HL-60 (cell line): ENCODE measurements at regions not wholly inside any gene's neighbourhood (a gene's known extent, or its start where the extent isn't known, plus 50 kb on each side); places are given as distances from the start of the nearest gene placed in this dataset.

Experiments used
- CTCF ChIP-seq: IDR thresholded peaks from one replicate; pipeline ENCODE4 v1.5.1; 2011; ENCODE audit warnings: low read length, control low read depth, inconsistent platforms; ENCODE audit not compliant: insufficient read depth
- POLR2AphosphoS5 ChIP-seq: IDR thresholded peaks from 2 replicates; pipeline ENCODE4 v1.6.1; 2012; ENCODE audit warnings: low read depth
- REST ChIP-seq: IDR thresholded peaks from 2 replicates; pipeline ENCODE4 v1.6.1; 2012; ENCODE audit warnings: low read depth; ENCODE audit not compliant: insufficient replicate concordance
- SPI1 ChIP-seq: IDR thresholded peaks from 2 replicates; pipeline ENCODE4 v1.6.1; 2012; ENCODE audit warnings: low read depth, mild to moderate bottlenecking, borderline replicate concordance

- TF ChIP-seq CTCF (no peak), POLR2AphosphoS5 (no peak), REST (no peak), SPI1 (no peak)
These were observed 111.7 kb upstream of the CNTN6 start for GRCh38 chr3:981156-981555.
